ENCODE measurements at regions not wholly inside any gene's neighbourhood (a gene's known extent, or its start where the extent isn't known, plus 50 kb on each side); places are given as distances from the start of the nearest gene placed in this dataset.
"Not testable (repeated sequence)": the region's sequence is repeated elsewhere in the genome, so short reads cannot be mapped to it uniquely, and the experiment has no call there.

DNA sequence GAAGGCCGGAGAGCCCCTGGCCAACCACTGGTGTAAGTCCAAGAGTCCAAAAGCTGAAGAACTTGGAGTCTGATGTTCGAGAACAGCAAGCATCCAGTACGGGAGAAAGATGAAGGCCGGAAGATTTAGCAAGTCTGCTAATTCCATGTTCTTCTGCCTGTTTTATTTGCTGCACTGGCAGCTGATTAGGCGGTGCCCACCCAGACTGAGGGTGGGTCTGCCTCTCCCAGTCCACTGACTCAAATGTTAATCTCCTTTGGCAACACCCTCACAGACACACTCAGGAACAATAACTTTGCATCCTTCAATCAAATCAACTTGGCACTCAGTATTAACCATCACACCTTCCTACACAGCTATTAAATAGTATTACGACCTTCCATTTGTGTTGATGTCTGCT is 168.6 kb downstream of the ALDH1A2 start:
- not testable (repeated sequence) for TF ChIP-seq CTCF (IDR thresholded peaks at IDR 0.05; ENCODE audit: insufficient read depth, low read length, poor library complexity, severe bottlenecking); EZH2phosphoT487 (conservative IDR thresholded peaks at IDR 0.05; ENCODE audit: low read length)
